ENCODE measurements at regions not wholly inside any gene's neighbourhood (a gene's known extent, or its start where the extent isn't known, plus 50 kb on each side); places are given as distances from the start of the nearest gene placed in this dataset.
"Not testable (repeated sequence)": the region's sequence is repeated elsewhere in the genome, so short reads cannot be mapped to it uniquely, and the experiment has no call there.

- no peak for DNase-seq
Measured at GRCh38 chr4:130699004-130699403, 1603.1 kb downstream of the C4orf33 start.

GRCh38 chr4:130703211-130703935 lies 1607.4 kb downstream of the C4orf33 start:
- DNase-seq: no peak

- DNase-seq: no peak
Measured at GRCh38 chr4:130705023-130705422, 1609.1 kb downstream of the C4orf33 start.

GRCh38 chr4:130712038-130712437 lies 1616.1 kb downstream of the C4orf33 start:
- no peak for DNase-seq

- DNase-seq: no peak
Measured at GRCh38 chr4:130714006-130714405, 1618.1 kb downstream of the C4orf33 start.

- no peak for DNase-seq
Measured at GRCh38 chr4:130722361-130722760, 1626.4 kb downstream of the C4orf33 start.

GRCh38 chr4:130736436-130737185 lies 1640.7 kb downstream of the C4orf33 start:
- no peak for DNase-seq

GRCh38 chr4:130738233-130738632 lies 1642.3 kb downstream of the C4orf33 start:
- DNase-seq: no peak

GRCh38 chr4:130747842-130748241 lies 1651.9 kb downstream of the C4orf33 start:
- no peak for DNase-seq

- DNase-seq: no peak
Measured at GRCh38 chr4:130753926-130754325, 1658.0 kb downstream of the C4orf33 start.

GRCh38 chr4:130760246-130760645 lies 1664.3 kb downstream of the C4orf33 start:
- no peak for DNase-seq

- not testable (repeated sequence) for DNase-seq
Measured at GRCh38 chr4:130767384-130767783, 1671.4 kb downstream of the C4orf33 start.

- DNase-seq: not testable (repeated sequence)
Measured at GRCh38 chr4:130772966-130773365, 1677.0 kb downstream of the C4orf33 start.

- no peak for DNase-seq
Measured at GRCh38 chr4:130808492-130808891, 1712.5 kb downstream of the C4orf33 start.

GRCh38 chr4:130812117-130812765 lies 1716.3 kb downstream of the C4orf33 start:
- DNase-seq: no peak

- no peak for DNase-seq
Measured at GRCh38 chr4:130814896-130815295, 1718.9 kb downstream of the C4orf33 start.

GRCh38 chr4:130820448-130820847 lies 1724.5 kb downstream of the C4orf33 start:
- DNase-seq: no peak

- DNase-seq: no peak
Measured at GRCh38 chr4:130825284-130825683, 1729.3 kb downstream of the C4orf33 start.

- no peak for DNase-seq
Measured at GRCh38 chr4:130850019-130850524, 1754.1 kb downstream of the C4orf33 start.

- DNase-seq: no peak
Measured at GRCh38 chr4:130851107-130851506, 1755.2 kb downstream of the C4orf33 start.

GRCh38 chr4:130851932-130852331 lies 1756.0 kb downstream of the C4orf33 start:
- DNase-seq: no peak

GRCh38 chr4:130855533-130855932 lies 1759.6 kb downstream of the C4orf33 start:
- no peak for DNase-seq

- DNase-seq: no peak
Measured at GRCh38 chr4:130859991-130860390, 1764.0 kb downstream of the C4orf33 start.

- DNase-seq: no peak
Measured at GRCh38 chr4:130896920-130897319, 1801.0 kb downstream of the C4orf33 start.

Measured in activated T-cell treated with anti-CD3 and anti-CD28 coated beads, Interleukin-2, amount 50 U/mL, for 1 hour (primary cell).